ENCODE measurements at regions not wholly inside any gene's neighbourhood (a gene's known extent, or its start where the extent isn't known, plus 50 kb on each side); places are given as distances from the start of the nearest gene placed in this dataset.

DNA sequence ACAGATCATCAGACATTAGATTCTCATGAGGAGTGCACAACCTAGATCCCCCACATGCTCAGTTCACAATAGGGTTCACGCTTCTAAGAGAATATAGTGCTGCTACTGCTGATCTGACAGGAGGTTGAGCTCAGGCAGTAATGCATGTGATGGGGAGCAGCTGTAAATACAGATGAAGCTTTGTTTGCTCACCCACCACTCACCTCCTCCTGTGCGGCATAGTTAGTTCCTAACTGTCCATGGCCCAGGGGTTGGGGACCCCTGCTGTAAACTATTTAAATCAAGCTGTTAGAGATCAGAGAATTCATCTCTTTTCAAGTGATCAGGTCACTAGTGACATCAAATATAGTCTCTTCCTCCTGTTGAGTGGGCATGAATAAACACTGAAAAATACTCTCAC, 88.8 kb upstream of the ACVR2A start:
- TF ChIP-seq, protein P1, sequence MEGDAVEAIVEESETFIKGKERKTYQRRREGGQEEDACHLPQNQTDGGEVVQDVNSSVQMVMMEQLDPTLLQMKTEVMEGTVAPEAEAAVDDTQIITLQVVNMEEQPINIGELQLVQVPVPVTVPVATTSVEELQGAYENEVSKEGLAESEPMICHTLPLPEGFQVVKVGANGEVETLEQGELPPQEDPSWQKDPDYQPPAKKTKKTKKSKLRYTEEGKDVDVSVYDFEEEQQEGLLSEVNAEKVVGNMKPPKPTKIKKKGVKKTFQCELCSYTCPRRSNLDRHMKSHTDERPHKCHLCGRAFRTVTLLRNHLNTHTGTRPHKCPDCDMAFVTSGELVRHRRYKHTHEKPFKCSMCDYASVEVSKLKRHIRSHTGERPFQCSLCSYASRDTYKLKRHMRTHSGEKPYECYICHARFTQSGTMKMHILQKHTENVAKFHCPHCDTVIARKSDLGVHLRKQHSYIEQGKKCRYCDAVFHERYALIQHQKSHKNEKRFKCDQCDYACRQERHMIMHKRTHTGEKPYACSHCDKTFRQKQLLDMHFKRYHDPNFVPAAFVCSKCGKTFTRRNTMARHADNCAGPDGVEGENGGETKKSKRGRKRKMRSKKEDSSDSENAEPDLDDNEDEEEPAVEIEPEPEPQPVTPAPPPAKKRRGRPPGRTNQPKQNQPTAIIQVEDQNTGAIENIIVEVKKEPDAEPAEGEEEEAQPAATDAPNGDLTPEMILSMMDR (conservative IDR thresholded peaks at IDR 0.05) = no peak
- TF ChIP-seq EZH2 (IDR thresholded peaks at IDR 0.05; ENCODE audit: low read depth) = no peak
